ENCODE measurements at regions not wholly inside any gene's neighbourhood (a gene's known extent, or its start where the extent isn't known, plus 50 kb on each side); places are given as distances from the start of the nearest gene placed in this dataset.

GRCh38 chr11:116096272-116096995 is 592.2 kb upstream of the CADM1 start:
- no peak for DNase-seq

GRCh38 chr11:116093481-116094270 is 589.5 kb upstream of the CADM1 start:
- no peak for DNase-seq

GRCh38 chr11:116093065-116093464 is 588.9 kb upstream of the CADM1 start:
- DNase-seq: no peak

GRCh38 chr11:116086426-116086825 is 582.2 kb upstream of the CADM1 start:
- no peak for DNase-seq

GRCh38 chr11:116085031-116085635 is 580.9 kb upstream of the CADM1 start:
- DNase-seq: no peak

- no peak for DNase-seq
Observed at GRCh38 chr11:116084511-116084910, 580.3 kb upstream of the CADM1 start.

- no peak for DNase-seq
Observed at GRCh38 chr11:116082256-116082655, 578.0 kb upstream of the CADM1 start.

- DNase-seq: no peak
Observed at GRCh38 chr11:116079580-116079979, 575.4 kb upstream of the CADM1 start.

GRCh38 chr11:116078101-116078591 is 573.9 kb upstream of the CADM1 start:
- no peak for DNase-seq

GRCh38 chr11:116077092-116077491 is 572.9 kb upstream of the CADM1 start:
- DNase-seq: no peak

GRCh38 chr11:116073854-116074837 is 569.9 kb upstream of the CADM1 start:
- no peak for DNase-seq

GRCh38 chr11:116072601-116073410 is 568.6 kb upstream of the CADM1 start:
- DNase-seq: no peak

- DNase-seq: no peak
Observed at GRCh38 chr11:116072133-116072532, 567.9 kb upstream of the CADM1 start.

GRCh38 chr11:116071241-116071640 is 567.0 kb upstream of the CADM1 start:
- DNase-seq: no peak

GRCh38 chr11:116070520-116070919 is 566.3 kb upstream of the CADM1 start:
- no peak for DNase-seq

- no peak for DNase-seq
Observed at GRCh38 chr11:116066777-116067176, 562.6 kb upstream of the CADM1 start.

- DNase-seq: no peak
Observed at GRCh38 chr11:116065986-116066385, 561.8 kb upstream of the CADM1 start.

- DNase-seq: no peak
Observed at GRCh38 chr11:116065191-116065895, 561.1 kb upstream of the CADM1 start.

GRCh38 chr11:116062490-116063171 is 558.4 kb upstream of the CADM1 start:
- DNase-seq: no peak

- no peak for DNase-seq
Observed at GRCh38 chr11:116062129-116062489, 557.9 kb upstream of the CADM1 start.

Measured in CD4-positive, alpha-beta T cell treated with Interleukin-17A for 4 hours (primary cell).